ENCODE measurements at regions not wholly inside any gene's neighbourhood (a gene's known extent, or its start where the extent isn't known, plus 50 kb on each side); places are given as distances from the start of the nearest gene placed in this dataset.

- no peak for DNase-seq
Measured at GRCh38 chr13:34250151-34250670, 432.3 kb downstream of the RFC3 start.

GRCh38 chr13:34254366-34254765 is 436.4 kb downstream of the RFC3 start:
- DNase-seq, result no peak

- DNase-seq, result no peak
Measured at GRCh38 chr13:34255711-34256110, 437.8 kb downstream of the RFC3 start.

GRCh38 chr13:34256236-34256635 is 438.3 kb downstream of the RFC3 start:
- DNase-seq, result no peak

GRCh38 chr13:34257966-34258365 is 440.0 kb downstream of the RFC3 start:
- DNase-seq, result no peak

- no peak for DNase-seq
Measured at GRCh38 chr13:34258646-34259386, 440.9 kb downstream of the RFC3 start.

- DNase-seq, result no peak
Measured at GRCh38 chr13:34263681-34264080, 445.7 kb downstream of the RFC3 start.

GRCh38 chr13:34265046-34265679 is 447.2 kb downstream of the RFC3 start:
- no peak for DNase-seq

- DNase-seq, result no peak
Measured at GRCh38 chr13:34276764-34277163, 458.8 kb downstream of the RFC3 start.

- DNase-seq, result no peak
Measured at GRCh38 chr13:34277936-34278335, 460.0 kb downstream of the RFC3 start.

- DNase-seq, result no peak
Measured at GRCh38 chr13:34278780-34279179, 460.8 kb downstream of the RFC3 start.

- no peak for DNase-seq
Measured at GRCh38 chr13:34290661-34291060, 472.7 kb downstream of the RFC3 start.

GRCh38 chr13:34294483-34295129 is 476.7 kb downstream of the RFC3 start:
- no peak for DNase-seq

- DNase-seq, result no peak
Measured at GRCh38 chr13:34300559-34300958, 482.6 kb downstream of the RFC3 start.

- no peak for DNase-seq
Measured at GRCh38 chr13:34302596-34302995, 484.6 kb downstream of the RFC3 start.

GRCh38 chr13:34303346-34303745 is 485.4 kb downstream of the RFC3 start:
- DNase-seq, result no peak

- no peak for DNase-seq
Measured at GRCh38 chr13:34307607-34308006, 489.7 kb downstream of the RFC3 start.

- DNase-seq, result no peak
Measured at GRCh38 chr13:34308725-34309124, 490.8 kb downstream of the RFC3 start.

- no peak for DNase-seq
Measured at GRCh38 chr13:34310539-34310938, 492.6 kb downstream of the RFC3 start.

- DNase-seq, result no peak
Measured at GRCh38 chr13:34311251-34311650, 493.3 kb downstream of the RFC3 start.

- no peak for DNase-seq
Measured at GRCh38 chr13:34312578-34312977, 494.6 kb downstream of the RFC3 start.

- no peak for DNase-seq
Measured at GRCh38 chr13:34320084-34320483, 502.1 kb downstream of the RFC3 start.

- no peak for DNase-seq
Measured at GRCh38 chr13:34322014-34322742, 504.2 kb downstream of the RFC3 start.

Measured in right kidney (tissue), 1 donor.